HFF-Myc (cell line): ENCODE measurements at regions not wholly inside any gene's neighbourhood (a gene's known extent, or its start where the extent isn't known, plus 50 kb on each side); places are given as distances from the start of the nearest gene placed in this dataset.

Source experiments
- DNase-seq: peaks from one replicate; pipeline ENCODE4 v3.0.0-alpha.2; 2011; ENCODE audit warnings: low read depth; ENCODE audit errors: extremely low read depth
- H3K4me3 ChIP-seq: replicated peaks from 2 replicates; pipeline ENCODE4 v1.5.1; 2011; ENCODE audit warnings: low read depth, mild to moderate bottlenecking, control low read depth, low read length
- TF ChIP-seq, protein P1 (sequence below): IDR thresholded peaks from 2 replicates; pipeline ENCODE4 v1.5.1; 2012; ENCODE audit warnings: mild to moderate bottlenecking, low read depth, low read length, control low read depth; ENCODE audit errors: missing control alignments

GRCh38 chr6:37550191-37550831 lies 50.6 kb upstream of the CCDC167 start:
- no peak overlapping the region for H3K4me3 ChIP-seq
- TF ChIP-seq, protein P1, sequence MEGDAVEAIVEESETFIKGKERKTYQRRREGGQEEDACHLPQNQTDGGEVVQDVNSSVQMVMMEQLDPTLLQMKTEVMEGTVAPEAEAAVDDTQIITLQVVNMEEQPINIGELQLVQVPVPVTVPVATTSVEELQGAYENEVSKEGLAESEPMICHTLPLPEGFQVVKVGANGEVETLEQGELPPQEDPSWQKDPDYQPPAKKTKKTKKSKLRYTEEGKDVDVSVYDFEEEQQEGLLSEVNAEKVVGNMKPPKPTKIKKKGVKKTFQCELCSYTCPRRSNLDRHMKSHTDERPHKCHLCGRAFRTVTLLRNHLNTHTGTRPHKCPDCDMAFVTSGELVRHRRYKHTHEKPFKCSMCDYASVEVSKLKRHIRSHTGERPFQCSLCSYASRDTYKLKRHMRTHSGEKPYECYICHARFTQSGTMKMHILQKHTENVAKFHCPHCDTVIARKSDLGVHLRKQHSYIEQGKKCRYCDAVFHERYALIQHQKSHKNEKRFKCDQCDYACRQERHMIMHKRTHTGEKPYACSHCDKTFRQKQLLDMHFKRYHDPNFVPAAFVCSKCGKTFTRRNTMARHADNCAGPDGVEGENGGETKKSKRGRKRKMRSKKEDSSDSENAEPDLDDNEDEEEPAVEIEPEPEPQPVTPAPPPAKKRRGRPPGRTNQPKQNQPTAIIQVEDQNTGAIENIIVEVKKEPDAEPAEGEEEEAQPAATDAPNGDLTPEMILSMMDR: no peak
- no peak for DNase-seq

DNA sequence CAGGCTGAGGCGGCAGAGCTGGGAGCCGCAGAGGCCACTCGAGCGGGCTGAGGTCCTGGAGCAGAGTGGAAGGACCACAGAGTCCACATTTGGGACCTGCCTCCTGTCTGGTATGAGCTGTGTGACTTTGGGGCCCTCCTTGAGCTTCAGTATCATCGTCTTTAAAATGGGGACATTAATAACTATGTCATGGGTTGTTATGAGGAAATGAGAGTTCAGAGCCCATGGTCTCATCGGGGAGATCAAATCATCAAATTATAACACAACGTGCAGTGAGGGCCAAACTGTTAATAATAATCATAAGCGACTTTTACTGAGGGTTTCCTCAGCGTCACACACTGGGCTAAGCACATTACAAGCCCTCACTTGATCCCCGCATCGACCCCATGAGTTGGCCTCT lies 49.9 kb upstream of the CCDC167 start:
- no peak for DNase-seq
- TF ChIP-seq, protein P1: no peak

More for the DNA sequence above, 49.9 kb upstream of the CCDC167 start:
- no peak overlapping the region for H3K4me3 ChIP-seq
